ENCODE measurements at regions not wholly inside any gene's neighbourhood (a gene's known extent, or its start where the extent isn't known, plus 50 kb on each side); places are given as distances from the start of the nearest gene placed in this dataset.

- ATAC-seq (ENCODE audit: low read depth in 2 of 2), result no peak
- no peak overlapping the region for H3K27ac ChIP-seq (ENCODE audit: insufficient read depth, low read length, poor library complexity, severe bottlenecking)
Observed at GRCh38 chr21:38175306-38175705, 81.5 kb upstream of the KCNJ15 start.

GRCh38 chr21:38177919-38178652 lies 78.7 kb upstream of the KCNJ15 start:
- H3K27ac ChIP-seq (ENCODE audit: insufficient read depth, low read length, poor library complexity, severe bottlenecking), result no peak overlapping the region
- ATAC-seq (ENCODE audit: low read depth in 2 of 2) (no peak), DNase-seq (no peak)
- H3K9me3 ChIP-seq (ENCODE audit: control insufficient read depth in 2 of 2, low read length in 2 of 2), result no peaks in the 10 kb centered on the region
- no peaks in the 10 kb centered on the region for H3K36me3 Mint-ChIP-seq
- peaks cover 1% of the 10 kb centered on the region for H3K27me3 ChIP-seq (ENCODE audit: control insufficient read depth, insufficient read depth, low read length)
- H3K9me3 Mint-ChIP-seq, result peaks cover 0 to 4% (median 2%) of the 10 kb centered on the region in 7 donors
- H3K4me1 ChIP-seq (ENCODE audit: control insufficient read depth, insufficient read depth, low read length, poor library complexity, severe bottlenecking), result no peaks in the 10 kb centered on the region
- H3K4me3 Mint-ChIP-seq, result no peak overlapping the region
- H3K27ac Mint-ChIP-seq, result no peak overlapping the region
- H3K4me3 ChIP-seq (ENCODE audit: low read depth, low read length), result no peak overlapping the region
- H3K36me3 ChIP-seq (ENCODE audit: control insufficient read depth, insufficient read depth, low read length), result no peaks in the 10 kb centered on the region
- H3K4me1 Mint-ChIP-seq, result no peaks in the 10 kb centered on the region
- peaks cover 10% of the 10 kb centered on the region for H3K27me3 Mint-ChIP-seq

More at GRCh38 chr21:38175306-38175705, 81.5 kb upstream of the KCNJ15 start:
- Mint-ChIP-seq H3K27ac (no peak overlapping the region), H3K36me3 (no peaks in the 10 kb centered on the region), H3K9me3 (peaks cover 0 to 2% (median 0%) of the 10 kb centered on the region in 7 donors), H3K4me3 (no peak overlapping the region), H3K4me1 (no peaks in the 10 kb centered on the region), H3K27me3 (peaks cover 5% of the 10 kb centered on the region)
- Histone ChIP-seq H3K36me3 (ENCODE audit: control insufficient read depth, insufficient read depth, low read length) (no peaks in the 10 kb centered on the region), H3K27me3 (ENCODE audit: control insufficient read depth, insufficient read depth, low read length) (peaks cover 1% of the 10 kb centered on the region), H3K4me1 (ENCODE audit: control insufficient read depth, insufficient read depth, low read length, poor library complexity, severe bottlenecking) (no peaks in the 10 kb centered on the region), H3K9me3 (ENCODE audit: control insufficient read depth in 2 of 2, low read length in 2 of 2) (no peaks in the 10 kb centered on the region), H3K4me3 (ENCODE audit: low read depth, low read length) (no peak overlapping the region)
- no peak for DNase-seq

GRCh38 chr21:38178653-38179470 lies 77.9 kb upstream of the KCNJ15 start:
- Histone ChIP-seq H3K36me3 (ENCODE audit: control insufficient read depth, insufficient read depth, low read length) (no peaks in the 10 kb centered on the region), H3K27me3 (ENCODE audit: control insufficient read depth, insufficient read depth, low read length) (peaks cover 1% of the 10 kb centered on the region), H3K9me3 (ENCODE audit: control insufficient read depth in 2 of 2, low read length in 2 of 2) (no peaks in the 10 kb centered on the region), H3K4me1 (ENCODE audit: control insufficient read depth, insufficient read depth, low read length, poor library complexity, severe bottlenecking) (no peaks in the 10 kb centered on the region), H3K27ac (ENCODE audit: insufficient read depth, low read length, poor library complexity, severe bottlenecking) (no peak overlapping the region), H3K4me3 (ENCODE audit: low read depth, low read length) (no peak overlapping the region)
- H3K27me3 Mint-ChIP-seq, result peaks cover 10% of the 10 kb centered on the region
- ATAC-seq (ENCODE audit: low read depth in 2 of 2), result no peak
- no peak overlapping the region for H3K27ac Mint-ChIP-seq
- H3K4me1 Mint-ChIP-seq, result no peaks in the 10 kb centered on the region
- DNase-seq, result no peak
- no peaks in the 10 kb centered on the region for H3K36me3 Mint-ChIP-seq
- peaks cover 0 to 4% (median 2%) of the 10 kb centered on the region in 7 donors for H3K9me3 Mint-ChIP-seq
- H3K4me3 Mint-ChIP-seq, result no peak overlapping the region

GRCh38 chr21:38179511-38179910 lies 77.3 kb upstream of the KCNJ15 start:
- Mint-ChIP-seq H3K36me3 (no peaks in the 10 kb centered on the region), H3K4me3 (no peak overlapping the region), H3K9me3 (peaks cover 0 to 4% (median 2%) of the 10 kb centered on the region in 7 donors), H3K27ac (no peak overlapping the region), H3K4me1 (no peaks in the 10 kb centered on the region), H3K27me3 (peaks cover 10% of the 10 kb centered on the region)
- H3K27ac ChIP-seq (ENCODE audit: insufficient read depth, low read length, poor library complexity, severe bottlenecking), result no peak overlapping the region
- ATAC-seq (ENCODE audit: low read depth in 2 of 2) (no peak), DNase-seq (no peak)
- H3K4me1 ChIP-seq (ENCODE audit: control insufficient read depth, insufficient read depth, low read length, poor library complexity, severe bottlenecking), result no peaks in the 10 kb centered on the region
- H3K4me3 ChIP-seq (ENCODE audit: low read depth, low read length), result no peak overlapping the region
- no peaks in the 10 kb centered on the region for H3K36me3 ChIP-seq (ENCODE audit: control insufficient read depth, insufficient read depth, low read length)
- H3K9me3 ChIP-seq (ENCODE audit: control insufficient read depth in 2 of 2, low read length in 2 of 2), result no peaks in the 10 kb centered on the region
- H3K27me3 ChIP-seq (ENCODE audit: control insufficient read depth, insufficient read depth, low read length), result peaks cover 1% of the 10 kb centered on the region

- Histone ChIP-seq H3K9me3 (ENCODE audit: control insufficient read depth in 2 of 2, low read length in 2 of 2) (peaks cover 0 to 3% of the 10 kb centered on the region in 2 experiments), H3K27ac (ENCODE audit: insufficient read depth, low read length, poor library complexity, severe bottlenecking) (no peak overlapping the region), H3K4me1 (ENCODE audit: control insufficient read depth, insufficient read depth, low read length, poor library complexity, severe bottlenecking) (no peaks in the 10 kb centered on the region), H3K36me3 (ENCODE audit: control insufficient read depth, insufficient read depth, low read length) (no peaks in the 10 kb centered on the region), H3K4me3 (ENCODE audit: low read depth, low read length) (no peak overlapping the region), H3K27me3 (ENCODE audit: control insufficient read depth, insufficient read depth, low read length) (no peaks in the 10 kb centered on the region)
- no peak overlapping the region for H3K4me3 Mint-ChIP-seq
- peaks cover 10% of the 10 kb centered on the region for H3K27me3 Mint-ChIP-seq
- ATAC-seq (ENCODE audit: low read depth in 2 of 2), result no peak
- no peak for DNase-seq
- H3K4me1 Mint-ChIP-seq, result no peaks in the 10 kb centered on the region
- no peak overlapping the region for H3K27ac Mint-ChIP-seq
- peaks cover 0 to 6% (median 4%) of the 10 kb centered on the region in 7 donors for H3K9me3 Mint-ChIP-seq
- H3K36me3 Mint-ChIP-seq, result no peaks in the 10 kb centered on the region
Observed at GRCh38 chr21:38181096-38181495, 75.7 kb upstream of the KCNJ15 start.

GRCh38 chr21:38182370-38182985 lies 74.3 kb upstream of the KCNJ15 start:
- H3K9me3 ChIP-seq (ENCODE audit: control insufficient read depth in 2 of 2, low read length in 2 of 2), result peaks cover 0 to 3% of the 10 kb centered on the region in 2 experiments
- no peaks in the 10 kb centered on the region for H3K4me1 ChIP-seq (ENCODE audit: control insufficient read depth, insufficient read depth, low read length, poor library complexity, severe bottlenecking)
- H3K27me3 Mint-ChIP-seq, result peaks cover 10% of the 10 kb centered on the region
- H3K4me1 Mint-ChIP-seq, result no peaks in the 10 kb centered on the region
- H3K4me3 ChIP-seq (ENCODE audit: low read depth, low read length), result no peak overlapping the region
- no peak for DNase-seq
- H3K27ac ChIP-seq (ENCODE audit: insufficient read depth, low read length, poor library complexity, severe bottlenecking), result no peak overlapping the region
- no peak overlapping the region for H3K4me3 Mint-ChIP-seq
- no peak overlapping the region for H3K27ac Mint-ChIP-seq
- no peaks in the 10 kb centered on the region for H3K36me3 ChIP-seq (ENCODE audit: control insufficient read depth, insufficient read depth, low read length)
- H3K9me3 Mint-ChIP-seq, result peaks cover 0 to 7% (median 5%) of the 10 kb centered on the region in 7 donors
- ATAC-seq (ENCODE audit: low read depth in 2 of 2), result no peak
- no peaks in the 10 kb centered on the region for H3K36me3 Mint-ChIP-seq
- H3K27me3 ChIP-seq (ENCODE audit: control insufficient read depth, insufficient read depth, low read length), result no peaks in the 10 kb centered on the region

- no peaks in the 10 kb centered on the region for H3K36me3 Mint-ChIP-seq
- no peak overlapping the region for H3K4me3 Mint-ChIP-seq
- peaks cover 10% of the 10 kb centered on the region for H3K27me3 Mint-ChIP-seq
- peaks cover 0 to 11% (median 5%) of the 10 kb centered on the region in 7 donors for H3K9me3 Mint-ChIP-seq
- Histone ChIP-seq H3K9me3 (ENCODE audit: control insufficient read depth in 2 of 2, low read length in 2 of 2) (peaks cover 0 to 3% of the 10 kb centered on the region in 2 experiments), H3K4me3 (ENCODE audit: low read depth, low read length) (no peak overlapping the region), H3K27ac (ENCODE audit: insufficient read depth, low read length, poor library complexity, severe bottlenecking) (no peak overlapping the region), H3K36me3 (ENCODE audit: control insufficient read depth, insufficient read depth, low read length) (no peaks in the 10 kb centered on the region), H3K4me1 (ENCODE audit: control insufficient read depth, insufficient read depth, low read length, poor library complexity, severe bottlenecking) (no peaks in the 10 kb centered on the region), H3K27me3 (ENCODE audit: control insufficient read depth, insufficient read depth, low read length) (no peaks in the 10 kb centered on the region)
- no peak for ATAC-seq (ENCODE audit: low read depth in 2 of 2)
- no peaks in the 10 kb centered on the region for H3K4me1 Mint-ChIP-seq
- no peak overlapping the region for H3K27ac Mint-ChIP-seq
- no peak for DNase-seq
Observed at GRCh38 chr21:38183961-38184360, 72.8 kb upstream of the KCNJ15 start.

Measured in CD4-positive, CD25-positive, alpha-beta regulatory T cell (primary cell).